GM12878 (cell line): ENCODE measurements at regions not wholly inside any gene's neighbourhood (a gene's known extent, or its start where the extent isn't known, plus 50 kb on each side); places are given as distances from the start of the nearest gene placed in this dataset.
A peak's percentile ranks its signal among the peaks of the same experiment; 100 is the strongest.

Experiments used
- BCL11A ChIP-seq: IDR thresholded peaks from 2 replicates; pipeline ENCODE4 v1.6.1; 2011; ENCODE audit warnings: low read depth, low read length
- CTCF ChIP-seq, 3 experiments: IDR thresholded peaks in 2 of 3; conservative IDR thresholded peaks in 1 of 3; 2 replicates each; pipeline ENCODE4 v1.5.1; 2011; ENCODE audit warnings: low read depth in 3 of 3, low read length in 3 of 3, mild to moderate bottlenecking in 3 of 3, control low read depth in 2 of 3, moderate library complexity in 2 of 3, inconsistent platforms in 1 of 3, mixed read lengths in 1 of 3; ENCODE audit not compliant: control insufficient read depth in 2 of 3, insufficient read depth in 1 of 3; ENCODE audit errors: extremely low read depth in 1 of 3
- E2F4 ChIP-seq: IDR thresholded peaks from 2 replicates; pipeline ENCODE4 v1.6.1; 2012; ENCODE audit warnings: low read depth, low read length, improper control_type of control experiment
- ESRRA ChIP-seq: IDR thresholded peaks from 2 replicates; pipeline ENCODE4 v1.6.1; 2012; ENCODE audit warnings: mild to moderate bottlenecking, low read length, improper control_type of control experiment
- HDGF ChIP-seq: fragments of 450-650 bp; IDR thresholded peaks from 2 replicates; pipeline ENCODE4 v1.6.1; 2016; ENCODE audit warnings: antibody characterized with exemption
- IKZF1 ChIP-seq: fragments of 450-650 bp; conservative IDR thresholded peaks from 2 replicates; pipeline ENCODE4 v1.6.1; 2017; ENCODE audit warnings: antibody characterized with exemption, mild to moderate bottlenecking
- KLF5 ChIP-seq: fragments of 450-650 bp; IDR thresholded peaks from 2 replicates; pipeline ENCODE4 v1.6.1; 2014; ENCODE audit warnings: mild to moderate bottlenecking; ENCODE audit not compliant: partially characterized antibody
- MEF2B ChIP-seq: fragments of 450-650 bp; IDR thresholded peaks from 2 replicates; pipeline ENCODE4 v1.6.1; 2018; ENCODE audit warnings: mild to moderate bottlenecking, moderate library complexity; ENCODE audit not compliant: partially characterized antibody, poor library complexity, severe bottlenecking
- MTA2 ChIP-seq: fragments of 450-650 bp; IDR thresholded peaks from 2 replicates; pipeline ENCODE4 v1.6.1; 2016; ENCODE audit warnings: low read depth, mild to moderate bottlenecking, moderate library complexity
- NBN ChIP-seq: fragments of 450-650 bp; IDR thresholded peaks from 2 replicates; pipeline ENCODE4 v1.6.1; 2016
- PAX8 ChIP-seq: fragments of 450-650 bp; IDR thresholded peaks from 2 replicates; pipeline ENCODE4 v1.6.1; 2017; ENCODE audit warnings: mild to moderate bottlenecking, moderate library complexity
- POLR2A ChIP-seq: IDR thresholded peaks from 2 replicates; pipeline ENCODE4 v1.6.1; 2011; ENCODE audit warnings: low read depth, mild to moderate bottlenecking, low read length
- RBBP5 ChIP-seq: fragments of 200-600 bp; sonication (generic); conservative IDR thresholded peaks from 2 replicates; pipeline ENCODE4 v1.6.1; 2016
- RCOR1 ChIP-seq: conservative IDR thresholded peaks from 2 replicates; pipeline ENCODE4 v1.6.1; 2012; ENCODE audit warnings: low read depth, low read length, improper control_type of control experiment
- RELA ChIP-seq: fragments of 450-650 bp; IDR thresholded peaks from 2 replicates; pipeline ENCODE4 v1.8.0; 2014; ENCODE audit warnings: borderline replicate concordance; ENCODE audit not compliant: partially characterized antibody
- REST ChIP-seq: IDR thresholded peaks from 2 replicates; pipeline ENCODE4 v1.6.1; 2012; ENCODE audit warnings: mild to moderate bottlenecking, low read depth, low read length
- SIN3A ChIP-seq: IDR thresholded peaks from 2 replicates; pipeline ENCODE4 v1.6.1; 2012; ENCODE audit warnings: low read depth, low read length, improper control_type of control experiment
- SMC3 ChIP-seq: IDR thresholded peaks from 2 replicates; pipeline ENCODE4 v1.6.1; 2011; ENCODE audit warnings: low read length, improper control_type of control experiment, borderline replicate concordance
- SP1 ChIP-seq: IDR thresholded peaks from one replicate; pipeline ENCODE4 v1.6.1; 2011; ENCODE audit warnings: low read depth, low read length
- SRF ChIP-seq, 2 experiments: IDR thresholded peaks; 2 replicates each; pipeline ENCODE4 v1.6.1; 2011; ENCODE audit warnings: low read depth in 2 of 2, low read length in 2 of 2, mild to moderate bottlenecking in 1 of 2, moderate library complexity in 1 of 2
- TBL1XR1 ChIP-seq: IDR thresholded peaks from 2 replicates; pipeline ENCODE4 v1.6.1; 2012; ENCODE audit warnings: low read depth, low read length, improper control_type of control experiment
- YBX1 ChIP-seq: fragments of 450-650 bp; IDR thresholded peaks from 2 replicates; pipeline ENCODE4 v1.6.1; 2016; ENCODE audit warnings: antibody characterized with exemption
- YY1 ChIP-seq: IDR thresholded peaks from 2 replicates; pipeline ENCODE4 v1.6.1; 2011; ENCODE audit warnings: low read depth, mild to moderate bottlenecking, low read length
- ZBED1 ChIP-seq: IDR thresholded peaks from 2 replicates; pipeline ENCODE4 v1.6.1; 2016; ENCODE audit warnings: borderline replicate concordance
- ZBTB40 ChIP-seq: fragments of 450-650 bp; IDR thresholded peaks from 2 replicates; pipeline ENCODE4 v1.6.1; 2016; ENCODE audit warnings: mild to moderate bottlenecking, moderate library complexity, borderline replicate concordance

GRCh38 chr2:76445880-76446279, 735.2 kb upstream of the GCFC2 start (continued):
- peak; percentile 100 for TF ChIP-seq MTA2
- no peak for TF ChIP-seq TBL1XR1
- no peak for TF ChIP-seq POLR2A
- no peak for TF ChIP-seq SIN3A
- no peak for TF ChIP-seq ZBED1
- TF ChIP-seq NBN: peak; percentile 61; the same call in 1 of the 2 replicates
- TF ChIP-seq RELA: no peak
- TF ChIP-seq SMC3: no peak
- TF ChIP-seq BCL11A: peak; percentile 33; the same call in 1 of the 2 replicates
- no peak for TF ChIP-seq SP1
- no peak for TF ChIP-seq YBX1
- TF ChIP-seq MEF2B: no peak
- no peak for TF ChIP-seq CTCF (IDR thresholded peaks at IDR 0.05 in 2 of 3, conservative IDR thresholded peaks at IDR 0.05 in 1 of 3; ENCODE audit: control insufficient read depth in 2 of 3, extremely low read depth in 1 of 3, insufficient read depth in 1 of 3, low read depth in 3 of 3, low read length in 3 of 3)
- no peak for TF ChIP-seq RCOR1
- TF ChIP-seq E2F4: no peak
- no peak for TF ChIP-seq RBBP5
- no peak for TF ChIP-seq ZBTB40
- TF ChIP-seq SRF (IDR thresholded peaks at IDR 0.05; ENCODE audit: low read depth in 2 of 2, low read length in 2 of 2): no peak
- no peak for TF ChIP-seq REST
- no peak for TF ChIP-seq PAX8
- TF ChIP-seq HDGF: no peak
- no peak for TF ChIP-seq YY1
- no peak for TF ChIP-seq KLF5
- TF ChIP-seq ESRRA: no peak
- no peak for TF ChIP-seq IKZF1
